Adrenal gland (tissue), 5 donors: ENCODE measurements at regions not wholly inside any gene's neighbourhood (a gene's known extent, or its start where the extent isn't known, plus 50 kb on each side); places are given as distances from the start of the nearest gene placed in this dataset.

Experiments used
- POLR2A ChIP-seq, 2 donors: fragments of 450-650 bp; IDR thresholded peaks; one replicate each; pipeline ENCODE4 v1.6.1; 2017; ENCODE audit warnings: antibody characterized with exemption in 2 of 2, mild to moderate bottlenecking in 2 of 2, moderate library complexity in 1 of 2
- TF ChIP-seq, protein P1 (sequence below), 6 experiments: fragments of 450-650 bp in 4 of 6; fragments of 200-600 bp in 2 of 6; sonication (generic) in 1 of 6; IDR thresholded peaks; 1 replicate in 5 of 6; 2 replicates in 1 of 6; pipeline versions ENCODE4 v1.5.1 to v1.8.0; 2016 to 2021; ENCODE audit warnings: antibody characterized with exemption in 6 of 6, mild to moderate bottlenecking in 2 of 6, moderate library complexity in 1 of 6
- donor health status: DM: no; HTN: no; CAD: no.

DNA sequence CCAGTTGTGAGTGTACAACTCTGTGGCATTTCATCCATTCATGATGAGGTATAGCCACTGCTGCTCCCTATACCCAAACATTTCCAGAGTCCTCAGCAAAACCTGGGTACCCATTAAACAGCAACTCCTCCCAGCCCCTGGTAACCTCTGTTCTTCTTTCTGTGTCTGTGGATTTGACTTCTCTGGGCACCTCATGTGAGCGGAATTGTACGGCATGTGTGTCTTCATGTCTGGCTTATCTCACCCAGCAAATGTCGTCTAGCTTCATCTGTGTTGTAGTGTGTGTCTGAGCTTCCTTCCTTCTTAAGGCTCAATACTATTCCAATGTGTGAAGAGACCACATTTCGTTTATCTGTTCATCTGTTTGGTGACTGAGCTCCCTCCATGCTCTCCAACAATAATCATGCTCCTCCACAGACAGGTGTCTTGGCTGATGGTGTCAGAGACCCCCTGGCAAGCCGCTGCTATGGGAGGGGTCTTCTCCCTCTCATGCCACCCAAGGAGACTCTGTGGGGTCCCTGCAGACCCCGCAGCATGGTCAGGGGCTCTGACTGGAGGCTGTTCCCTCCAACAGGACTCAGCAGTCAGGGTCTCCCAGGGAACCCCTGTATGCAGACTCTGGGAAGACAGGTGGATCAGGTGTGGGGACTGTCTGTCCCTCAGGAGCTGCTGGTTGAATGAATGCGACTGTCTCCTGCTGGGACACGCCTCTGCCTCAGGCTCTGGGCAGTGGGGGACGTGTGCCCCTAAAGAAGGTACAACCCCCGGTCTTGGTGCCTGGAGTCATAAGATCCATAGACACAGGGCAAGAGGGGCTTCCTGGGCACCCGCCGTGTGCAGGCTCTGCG is 52.7 kb downstream of the SMIM38 start:
- TF ChIP-seq, protein P1, sequence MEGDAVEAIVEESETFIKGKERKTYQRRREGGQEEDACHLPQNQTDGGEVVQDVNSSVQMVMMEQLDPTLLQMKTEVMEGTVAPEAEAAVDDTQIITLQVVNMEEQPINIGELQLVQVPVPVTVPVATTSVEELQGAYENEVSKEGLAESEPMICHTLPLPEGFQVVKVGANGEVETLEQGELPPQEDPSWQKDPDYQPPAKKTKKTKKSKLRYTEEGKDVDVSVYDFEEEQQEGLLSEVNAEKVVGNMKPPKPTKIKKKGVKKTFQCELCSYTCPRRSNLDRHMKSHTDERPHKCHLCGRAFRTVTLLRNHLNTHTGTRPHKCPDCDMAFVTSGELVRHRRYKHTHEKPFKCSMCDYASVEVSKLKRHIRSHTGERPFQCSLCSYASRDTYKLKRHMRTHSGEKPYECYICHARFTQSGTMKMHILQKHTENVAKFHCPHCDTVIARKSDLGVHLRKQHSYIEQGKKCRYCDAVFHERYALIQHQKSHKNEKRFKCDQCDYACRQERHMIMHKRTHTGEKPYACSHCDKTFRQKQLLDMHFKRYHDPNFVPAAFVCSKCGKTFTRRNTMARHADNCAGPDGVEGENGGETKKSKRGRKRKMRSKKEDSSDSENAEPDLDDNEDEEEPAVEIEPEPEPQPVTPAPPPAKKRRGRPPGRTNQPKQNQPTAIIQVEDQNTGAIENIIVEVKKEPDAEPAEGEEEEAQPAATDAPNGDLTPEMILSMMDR (IDR thresholded peaks at IDR 0.05): no peak
- TF ChIP-seq POLR2A (IDR thresholded peaks at IDR 0.05): no peak
